ENCODE measurements at regions not wholly inside any gene's neighbourhood (a gene's known extent, or its start where the extent isn't known, plus 50 kb on each side); places are given as distances from the start of the nearest gene placed in this dataset.

DNA sequence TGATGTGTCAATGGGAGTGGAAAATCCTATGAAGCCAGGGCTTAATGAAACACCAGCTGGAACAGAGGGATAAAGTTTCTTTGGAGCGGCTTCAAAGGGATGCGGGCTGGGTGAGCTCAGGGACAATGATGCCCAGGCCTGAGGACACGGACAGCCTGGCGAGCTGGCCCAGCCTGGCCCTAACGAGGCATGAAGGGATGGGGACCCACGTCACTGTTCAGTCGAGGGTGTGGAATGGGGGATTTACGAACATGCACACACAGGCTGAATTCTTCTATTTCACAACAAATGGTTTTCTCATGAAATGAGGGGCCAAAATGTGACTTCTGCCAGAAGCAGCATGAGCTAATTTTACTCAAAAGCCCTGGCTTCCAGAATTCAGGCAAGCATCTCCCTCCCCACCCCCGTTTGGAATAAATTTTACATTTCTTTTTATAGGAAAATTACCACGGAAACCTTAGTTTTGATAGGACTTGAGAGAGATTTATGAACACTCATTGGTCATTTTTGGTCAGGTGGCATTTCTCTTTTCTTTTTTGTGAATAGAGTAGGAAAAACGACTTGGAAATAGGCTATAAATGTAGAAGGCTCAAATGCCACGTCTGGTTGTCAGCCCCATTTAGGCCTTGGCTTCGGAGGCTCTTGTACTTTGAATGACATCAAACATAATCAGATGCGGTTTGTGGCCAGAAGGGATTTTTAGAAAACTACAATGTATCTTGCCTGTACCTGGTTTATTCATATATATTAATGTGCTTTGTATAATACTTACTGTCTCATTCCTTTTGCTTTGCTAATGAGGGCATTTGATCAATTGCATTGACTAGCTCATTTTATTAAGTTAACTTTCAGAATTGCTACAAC, 893.8 kb upstream of the CELF4 start:
- no peak for DNase-seq

DNA sequence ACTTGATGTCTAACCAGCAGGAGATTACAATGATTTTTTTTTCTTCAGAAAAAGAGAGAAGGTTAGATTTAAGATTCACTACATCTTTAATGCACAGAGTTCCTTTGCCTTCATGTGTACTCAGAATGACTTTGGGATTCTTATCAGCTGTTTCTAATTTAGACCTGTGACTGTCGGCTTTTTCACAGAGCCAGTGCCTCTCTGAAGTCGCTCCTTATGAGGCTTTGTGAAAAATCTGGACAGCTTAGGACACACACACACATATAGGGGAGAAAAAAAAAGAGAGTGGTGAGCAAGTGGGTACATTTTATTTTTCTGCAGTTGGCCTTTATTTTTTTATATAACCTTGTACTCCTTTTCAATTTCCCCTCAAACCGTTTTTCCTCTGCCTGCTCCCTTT, 893.1 kb upstream of the CELF4 start:
- DNase-seq, result no peak

DNA sequence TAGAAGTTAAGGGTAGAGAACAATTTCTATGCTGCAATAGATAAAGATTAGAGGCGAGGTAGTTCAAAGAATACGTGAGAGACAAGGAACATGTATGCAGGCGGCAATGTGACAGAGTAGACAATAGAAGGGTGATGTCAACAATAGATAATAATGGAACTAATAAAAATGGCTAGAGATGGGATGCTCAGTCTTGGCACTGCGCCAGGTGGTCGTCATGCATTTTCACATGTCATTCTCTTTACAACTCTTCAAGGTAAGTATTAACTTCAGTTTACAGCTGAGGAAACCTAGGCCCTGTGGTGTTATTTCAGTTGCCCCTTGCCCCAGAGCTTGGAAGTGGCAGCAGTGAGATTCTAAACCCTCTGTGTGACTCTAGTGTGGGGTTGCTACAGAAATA, 890.7 kb upstream of the CELF4 start:
- DNase-seq, result no peak

DNA sequence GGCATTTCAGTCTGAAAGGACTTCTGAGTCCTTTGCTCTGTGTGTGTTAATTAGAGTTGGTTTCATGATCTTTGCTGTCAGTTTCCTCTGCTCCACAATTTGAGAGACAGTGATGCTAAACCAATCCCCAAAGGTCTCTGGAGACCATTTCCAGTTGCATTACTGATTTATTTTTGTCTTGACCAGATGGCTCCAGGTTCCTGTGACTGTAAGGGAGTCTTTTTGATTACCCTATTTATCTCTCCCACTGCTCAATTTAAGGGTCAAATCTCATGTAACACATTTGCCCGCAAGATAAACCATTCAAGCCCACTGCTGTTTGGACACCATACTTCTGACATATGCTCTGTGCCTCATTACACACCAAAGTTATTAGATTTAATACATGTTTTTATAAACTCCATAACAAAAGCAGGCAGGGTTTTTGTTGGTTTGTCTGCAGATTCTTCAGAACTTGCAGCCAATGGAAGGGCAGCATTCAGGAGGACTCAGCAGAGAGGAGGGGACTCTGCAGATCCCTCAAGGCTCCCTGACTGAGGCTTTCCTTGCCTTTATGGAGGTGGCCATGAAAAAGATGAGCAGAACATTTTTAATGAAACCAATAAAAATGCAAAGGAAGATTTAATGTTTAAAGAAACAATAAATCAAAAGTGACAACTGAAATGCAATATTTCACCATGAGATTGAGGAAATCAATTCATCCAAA, 889.3 kb upstream of the CELF4 start:
- DNase-seq, result no peak

DNA sequence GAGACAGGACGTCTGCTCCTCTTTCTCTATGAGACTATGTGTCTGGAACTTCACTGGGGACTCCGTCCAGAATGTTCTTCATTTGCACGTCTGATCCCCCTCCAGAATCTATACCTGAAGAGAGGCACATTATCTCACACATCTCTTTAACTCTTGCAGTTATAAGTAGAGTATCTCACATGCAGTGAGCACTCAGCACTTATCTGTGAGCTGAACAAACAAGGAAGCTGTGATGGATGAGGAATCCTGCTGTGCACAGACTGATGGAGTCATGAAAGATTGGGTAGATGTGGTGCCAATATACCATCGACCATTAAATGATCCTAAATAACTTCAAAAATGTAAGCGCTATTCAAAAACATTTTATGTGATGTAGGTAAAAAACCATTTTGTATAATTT, 888.3 kb upstream of the CELF4 start:
- peak; percentile 13 for DNase-seq

DNA sequence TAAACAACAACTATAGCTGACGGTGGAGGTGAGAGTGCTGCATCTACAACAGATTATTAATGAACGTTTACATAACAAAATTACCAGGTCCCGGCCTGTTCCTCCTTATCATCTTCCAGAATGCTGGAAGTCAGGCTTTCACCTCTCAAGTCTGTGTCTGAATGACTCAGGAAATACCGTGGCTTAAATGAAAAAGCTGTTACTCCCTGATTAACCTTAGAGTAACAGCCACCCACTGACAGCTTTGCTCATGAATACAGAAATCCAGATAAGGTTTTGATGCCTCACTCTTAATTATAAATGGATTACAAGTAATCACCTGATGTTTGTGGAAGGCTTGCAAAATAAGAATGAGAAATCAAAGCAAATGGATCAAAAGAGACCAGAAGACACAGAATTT, 885.3 kb upstream of the CELF4 start:
- DNase-seq, result no peak

DNA sequence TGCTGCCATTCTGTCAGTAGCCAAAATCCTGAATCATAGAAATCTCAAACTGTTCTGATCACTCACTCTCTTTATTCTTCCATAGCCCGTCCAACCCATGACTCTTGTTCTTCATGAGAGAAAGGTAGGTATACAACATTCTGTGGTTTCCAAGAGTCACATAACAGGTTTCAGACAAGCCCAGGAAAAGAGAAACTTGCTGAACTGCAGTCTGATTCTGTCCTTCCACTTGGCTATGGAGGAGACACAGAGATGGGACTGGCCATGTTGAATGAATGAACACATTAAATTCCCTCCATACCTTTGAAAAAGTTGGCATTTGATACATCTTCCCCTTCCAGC, 880.2 kb upstream of the CELF4 start:
- DNase-seq, result no peak

DNA sequence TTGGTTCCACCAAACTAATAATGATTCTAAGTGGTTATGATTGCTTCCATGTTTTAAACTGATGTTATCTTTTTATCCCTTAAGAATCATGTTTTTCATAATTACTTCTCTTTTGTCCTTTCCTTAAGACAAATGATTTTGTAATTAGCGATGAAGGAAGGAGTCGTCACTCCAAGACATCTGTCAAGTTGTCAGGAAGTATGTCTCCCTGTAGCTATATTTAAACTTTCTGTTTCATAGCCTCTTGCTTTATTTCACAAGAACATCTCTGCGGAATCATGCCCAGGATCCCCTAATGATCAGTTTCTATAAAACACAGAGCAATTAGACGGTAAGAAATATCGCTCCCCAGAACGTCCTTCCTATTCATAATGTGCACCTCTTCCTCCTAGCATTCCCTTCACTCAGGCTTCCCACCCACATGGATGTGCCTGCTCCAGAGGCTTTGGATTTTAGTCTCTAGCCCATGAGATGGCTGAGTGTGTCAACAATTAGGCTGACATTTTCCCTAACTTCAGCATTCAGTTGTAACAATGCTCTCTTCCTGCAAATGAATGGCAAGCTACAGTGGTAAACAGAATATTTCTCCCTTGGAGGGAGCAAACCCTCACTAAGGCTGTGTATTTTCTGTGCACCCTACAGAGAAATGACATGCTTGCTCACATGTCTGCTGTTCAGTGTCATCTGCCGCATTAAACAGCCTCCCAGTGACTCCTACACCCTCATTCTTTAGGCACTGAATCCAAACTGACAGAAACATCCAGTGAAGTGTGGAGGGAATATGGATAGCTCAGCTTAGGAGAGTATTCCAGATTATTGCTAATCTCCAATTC, 879.6 kb upstream of the CELF4 start:
- no peak for DNase-seq

GRCh38 chr18:38427736-38428135, 862.1 kb upstream of the CELF4 start:
- DNase-seq, result no peak

DNA sequence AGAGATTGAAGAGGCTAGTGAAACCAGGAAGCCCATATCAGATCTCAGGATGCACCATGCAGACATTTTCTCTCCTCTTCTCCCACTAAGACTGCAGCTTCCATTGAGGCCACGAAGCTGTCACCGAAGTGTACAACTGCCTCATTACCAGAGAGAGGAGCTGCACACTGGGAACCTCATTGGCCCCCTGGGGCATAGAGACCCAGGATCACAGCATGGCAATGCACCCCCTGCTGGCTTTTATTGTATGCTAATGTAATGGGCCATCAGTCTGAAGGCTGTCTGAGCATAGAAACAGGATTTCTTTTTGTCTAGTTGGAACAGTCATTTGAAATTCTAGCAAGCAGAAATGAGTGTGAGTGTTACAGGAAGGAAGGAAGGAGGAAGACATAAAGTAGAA, 861.6 kb upstream of the CELF4 start:
- peak; percentile 73 for DNase-seq

- DNase-seq, result no peak
Measured at GRCh38 chr18:38421872-38422615, 856.4 kb upstream of the CELF4 start.

DNA sequence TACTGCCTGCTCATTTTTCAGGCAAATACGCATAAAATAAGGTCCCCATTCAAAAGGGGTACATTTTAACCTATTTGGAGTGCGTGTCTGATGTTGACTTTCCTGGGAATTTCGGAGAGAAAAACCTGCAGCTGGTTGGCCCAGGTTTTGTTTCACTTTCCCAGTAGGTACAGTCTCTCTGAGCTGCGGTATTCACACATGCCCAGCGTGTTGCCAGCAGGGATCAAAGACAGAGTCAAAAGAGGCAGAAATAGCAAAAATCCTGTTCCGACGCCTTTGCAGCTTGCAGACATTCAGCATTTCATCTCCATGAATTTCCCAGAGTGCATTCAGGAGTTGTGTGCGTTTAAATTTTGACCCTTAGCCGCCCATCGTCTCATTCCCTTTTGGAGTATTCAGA, 855.4 kb upstream of the CELF4 start:
- no peak for DNase-seq

- DNase-seq, result no peak
Measured at GRCh38 chr18:38420611-38421010, 855.0 kb upstream of the CELF4 start.

- no peak for DNase-seq
Measured at GRCh38 chr18:38415811-38416210, 850.2 kb upstream of the CELF4 start.

- no peak for DNase-seq
Measured at GRCh38 chr18:38413193-38413592, 847.6 kb upstream of the CELF4 start.

GRCh38 chr18:38406607-38407006, 841.0 kb upstream of the CELF4 start:
- DNase-seq, result no peak

GRCh38 chr18:38402509-38402908, 836.9 kb upstream of the CELF4 start:
- no peak for DNase-seq

GRCh38 chr18:38397094-38397493, 831.5 kb upstream of the CELF4 start:
- no peak for DNase-seq

- DNase-seq, result no peak
Measured at GRCh38 chr18:38386146-38386545, 820.5 kb upstream of the CELF4 start.

GRCh38 chr18:38369772-38370690, 804.4 kb upstream of the CELF4 start:
- no peak for DNase-seq

- DNase-seq, result no peak
Measured at GRCh38 chr18:38368886-38369285, 803.3 kb upstream of the CELF4 start.

GRCh38 chr18:38368246-38368645, 802.6 kb upstream of the CELF4 start:
- DNase-seq, result no peak
